A549 (cell line): ENCODE measurements at regions not wholly inside any gene's neighbourhood (a gene's known extent, or its start where the extent isn't known, plus 50 kb on each side); places are given as distances from the start of the nearest gene placed in this dataset.

Experiments
- ATAC-seq, 2 experiments: fragments of 200-7000 bp in 1 of 2; fragments of >200 bp in 1 of 2; cut with Nextera tagmentation in 1 of 2; cut with Tn5 transposase in 1 of 2; 3 replicates each; pipeline versions ENCODE4 v1.8.0 to v1.9.1; 2018 to 2020; ENCODE audit warnings: mild to moderate bottlenecking in 1 of 2, moderate library complexity in 1 of 2
- CTCF ChIA-PET: fragments of 300-600 bp; sonication (Branson Sonifier 250); formaldehyde crosslinking; extraction: SDS; loops from one replicate; lab custom pipeline; 2021; ENCODE audit warnings: antibody characterized with exemption, inconsistent platforms; lab: Yijun Ruan, JAX
- POLR2A ChIA-PET: fragments of 350-600 bp; formaldehyde crosslinking; extraction: SDS; loops from one replicate; lab custom pipeline; 2021; ENCODE audit warnings: antibody characterized with exemption, inconsistent platforms; lab: Yijun Ruan, JAX
- DNase-seq, 2 experiments: peaks; one replicate each; pipeline versions ENCODE4 v3.0.0 to v3.0.0-alpha.2; 2011 to 2016; ENCODE audit warnings: low read depth in 1 of 2, low spot score in 1 of 2
- FAIRE-seq: peaks from 2 replicates; lab custom pipeline; 2011; peaks lifted over from hg19 to GRCh38; lab: Jason Lieb, UNC
- H3K27ac ChIP-seq, 2 experiments: fragments of >200 bp; sonication (Bioruptor Twin); formaldehyde crosslinking; 3 replicates each; pipeline ENCODE4 v1.5.1; 2016 to 2017
- H3K4me1 ChIP-seq: fragments of >200 bp; sonication (Bioruptor Twin); formaldehyde crosslinking; 3 replicates; pipeline ENCODE4 v1.6.1; 2016
- H3K4me2 ChIP-seq: fragments of >200 bp; sonication (Bioruptor Twin); formaldehyde crosslinking; 3 replicates; pipeline ENCODE4 v1.6.1; 2016
- H3K4me3 ChIP-seq: fragments of >200 bp; sonication (Bioruptor Twin); formaldehyde crosslinking; 3 replicates; pipeline ENCODE4 v1.5.1; 2016
- H3K9me3 ChIP-seq: fragments of >200 bp; sonication (Bioruptor Twin); formaldehyde crosslinking; 3 replicates; pipeline ENCODE4 v1.6.1; 2016
- CHD2 ChIP-seq: fragments of 150-350 bp; IDR thresholded peaks from 2 replicates; pipeline ENCODE4 v1.6.1; 2014; ENCODE audit warnings: low read length; ENCODE audit not compliant: partially characterized antibody
- ESRRA ChIP-seq: fragments of 150-350 bp; IDR thresholded peaks from 2 replicates; pipeline ENCODE4 v1.6.1; 2014; ENCODE audit warnings: mild to moderate bottlenecking, low read length, borderline replicate concordance
- HEYL ChIP-seq: fragments of 250-450 bp; sonication (Bioruptor Pico); IDR thresholded peaks from 2 replicates; pipeline ENCODE4 v1.8.0; 2021; ENCODE audit warnings: mild to moderate bottlenecking, moderate library complexity
- HOXA7 ChIP-seq: fragments of 250-450 bp; sonication (Bioruptor Pico); IDR thresholded peaks from 2 replicates; pipeline ENCODE4 v1.5.0; 2020; ENCODE audit warnings: mild to moderate bottlenecking, moderate library complexity
- HOXB5 ChIP-seq: fragments of 250-450 bp; sonication (Bioruptor Pico); IDR thresholded peaks from 2 replicates; pipeline ENCODE4 v1.5.0; 2020; ENCODE audit warnings: mild to moderate bottlenecking, moderate library complexity
- JUN ChIP-seq, 2 experiments: fragments of >200 bp; sonication (Bioruptor Twin); formaldehyde crosslinking; IDR thresholded peaks; 2 replicates in 1 of 2; 3 replicates in 1 of 2; pipeline ENCODE4 v1.6.1; 2016 to 2017
- MAFK ChIP-seq: fragments of 450-650 bp; IDR thresholded peaks from 2 replicates; pipeline ENCODE4 v1.6.1; 2014; ENCODE audit not compliant: partially characterized antibody
- MYC ChIP-seq: IDR thresholded peaks from 2 replicates; pipeline ENCODE4 v1.6.1; 2012; ENCODE audit warnings: mild to moderate bottlenecking, inconsistent platforms, low read length, improper control_type of control experiment, borderline replicate concordance
- PHF8 ChIP-seq: fragments of 200-600 bp; sonication (generic); IDR thresholded peaks from 2 replicates; pipeline ENCODE4 v1.6.1; 2016; ENCODE audit warnings: low read depth, mild to moderate bottlenecking, antibody characterized with exemption, moderate library complexity, borderline replicate concordance
- POLR2AphosphoS2 ChIP-seq: conservative IDR thresholded peaks from 2 replicates; pipeline ENCODE4 v1.6.1; 2012; ENCODE audit warnings: low read length, improper control_type of control experiment, inconsistent platforms
- RFX5 ChIP-seq: fragments of 450-650 bp; IDR thresholded peaks from 2 replicates; pipeline ENCODE4 v1.7.1; 2014; ENCODE audit warnings: antibody characterized with exemption, mild to moderate bottlenecking, moderate library complexity
- SMC3 ChIP-seq: fragments of >200 bp; sonication (Bioruptor Twin); formaldehyde crosslinking; IDR thresholded peaks from 3 replicates; pipeline ENCODE4 v1.6.1; 2018; ENCODE audit warnings: inconsistent platforms
- ZC3H11A ChIP-seq: fragments of 450-650 bp; IDR thresholded peaks from 2 replicates; pipeline ENCODE4 v1.6.1; 2014; ENCODE audit warnings: antibody characterized with exemption, mild to moderate bottlenecking
- ZNF302 ChIP-seq: fragments of 250-450 bp; sonication (Bioruptor Pico); IDR thresholded peaks from 2 replicates; pipeline ENCODE4 v1.9.0; 2021; ENCODE audit warnings: inconsistent platforms, mild to moderate bottlenecking, moderate library complexity
- ZSCAN20 ChIP-seq: fragments of 250-450 bp; sonication (Bioruptor Pico); IDR thresholded peaks from 2 replicates; pipeline ENCODE4 v1.8.0; 2022; ENCODE audit warnings: mild to moderate bottlenecking, moderate library complexity
- WGBS: methylation state at CpG from one replicate; pipeline ENCODE4 v1.1.6; 2017; ENCODE audit errors: missing lambda C conversion rate; 5-methylcytosine and 5-hydroxymethylcytosine counted together
- TF ChIP-seq, protein P1 (sequence below): IDR thresholded peaks from 2 replicates; pipeline ENCODE4 v1.6.1; 2012
- TF ChIP-seq, protein P2 (sequence below): fragments of >200 bp; sonication (Bioruptor Twin); formaldehyde crosslinking; IDR thresholded peaks from 3 replicates; pipeline ENCODE4 v1.6.1; 2016
- TF ChIP-seq, protein P3 (sequence below): fragments of >200 bp; sonication (Bioruptor Twin); formaldehyde crosslinking; IDR thresholded peaks from 3 replicates; pipeline ENCODE4 v1.5.1; 2016
- TF ChIP-seq, protein P4 (sequence below): IDR thresholded peaks from 2 replicates; pipeline ENCODE4 v1.6.1; 2012; ENCODE audit warnings: low read depth, borderline replicate concordance

DNA sequence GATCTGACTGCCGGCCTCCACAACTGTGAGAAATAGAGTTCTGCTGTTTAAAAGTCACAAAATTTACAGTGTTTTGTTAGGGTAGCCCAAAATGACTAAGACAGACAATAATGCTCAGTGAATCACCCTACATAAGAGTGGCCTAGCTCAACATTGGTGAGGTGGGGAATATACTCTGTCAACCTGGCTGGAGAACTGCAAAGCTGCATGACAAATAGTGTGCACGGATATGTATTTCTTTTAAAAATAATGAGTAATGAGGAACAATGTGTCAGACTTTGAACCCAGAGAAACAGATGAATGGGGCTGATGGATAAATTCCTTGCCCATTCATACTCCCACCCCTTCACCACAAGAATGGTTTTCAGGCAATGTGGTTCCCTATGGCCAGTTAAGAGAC, 372.4 kb downstream of the SUCLA2 start (continued):
- TF ChIP-seq, protein P1, sequence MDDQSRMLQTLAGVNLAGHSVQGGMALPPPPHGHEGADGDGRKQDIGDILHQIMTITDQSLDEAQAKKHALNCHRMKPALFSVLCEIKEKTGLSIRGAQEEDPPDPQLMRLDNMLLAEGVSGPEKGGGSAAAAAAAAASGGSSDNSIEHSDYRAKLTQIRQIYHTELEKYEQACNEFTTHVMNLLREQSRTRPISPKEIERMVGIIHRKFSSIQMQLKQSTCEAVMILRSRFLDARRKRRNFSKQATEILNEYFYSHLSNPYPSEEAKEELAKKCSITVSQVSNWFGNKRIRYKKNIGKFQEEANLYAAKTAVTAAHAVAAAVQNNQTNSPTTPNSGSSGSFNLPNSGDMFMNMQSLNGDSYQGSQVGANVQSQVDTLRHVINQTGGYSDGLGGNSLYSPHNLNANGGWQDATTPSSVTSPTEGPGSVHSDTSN: no peak
- TF ChIP-seq RFX5: no peak
- TF ChIP-seq, all 56 proteins: peak for 0

DNA sequence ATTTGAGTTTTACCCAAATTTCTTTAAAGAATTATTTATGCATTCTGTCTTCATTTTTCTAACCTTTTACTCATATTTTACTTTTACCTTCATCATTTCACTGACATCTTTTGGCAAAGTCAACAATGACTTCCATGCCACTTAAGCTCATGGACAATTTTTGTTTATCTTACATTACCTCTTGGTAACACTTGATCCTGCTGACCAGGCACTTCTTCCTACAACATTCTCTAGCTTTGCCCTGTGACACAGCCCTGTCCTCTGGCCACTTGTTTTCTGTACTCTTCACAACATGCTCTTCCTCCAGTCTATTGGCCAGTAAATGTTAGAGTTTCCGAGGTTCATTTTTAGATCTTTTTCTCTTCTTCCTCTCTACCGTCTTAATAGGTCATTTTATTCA, 377.2 kb downstream of the SUCLA2 start:
- POLR2A ChIA-PET: interaction anchor here (0.9 kb wide), 1 partner anchor 8 kb away, joined by 3 read pairs; no protein-coding TSS in a partner anchor
- TF ChIP-seq ESRRA (no peak), HOXB5 (CRISPR knock-in tag) (no peak), MAFK (peak; percentile 30)
- TF ChIP-seq, protein P2, sequence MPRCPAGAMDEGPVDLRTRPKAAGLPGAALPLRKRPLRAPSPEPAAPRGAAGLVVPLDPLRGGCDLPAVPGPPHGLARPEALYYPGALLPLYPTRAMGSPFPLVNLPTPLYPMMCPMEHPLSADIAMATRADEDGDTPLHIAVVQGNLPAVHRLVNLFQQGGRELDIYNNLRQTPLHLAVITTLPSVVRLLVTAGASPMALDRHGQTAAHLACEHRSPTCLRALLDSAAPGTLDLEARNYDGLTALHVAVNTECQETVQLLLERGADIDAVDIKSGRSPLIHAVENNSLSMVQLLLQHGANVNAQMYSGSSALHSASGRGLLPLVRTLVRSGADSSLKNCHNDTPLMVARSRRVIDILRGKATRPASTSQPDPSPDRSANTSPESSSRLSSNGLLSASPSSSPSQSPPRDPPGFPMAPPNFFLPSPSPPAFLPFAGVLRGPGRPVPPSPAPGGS: no peak
- ATAC-seq (no peak), DNase-seq (no peak), FAIRE-seq (no peak)
- CTCF ChIA-PET: no interaction called here
- Histone ChIP-seq H3K9me3 (no peaks in the 10 kb centered on the region), H3K4me1 (no peaks in the 10 kb centered on the region), H3K4me3 (no peak overlapping the region), H3K4me2 (no peak overlapping the region), H3K27ac (no peak overlapping the region)
- 23% methylated on average over 2 of the region's 2 CpGs for WGBS

DNA sequence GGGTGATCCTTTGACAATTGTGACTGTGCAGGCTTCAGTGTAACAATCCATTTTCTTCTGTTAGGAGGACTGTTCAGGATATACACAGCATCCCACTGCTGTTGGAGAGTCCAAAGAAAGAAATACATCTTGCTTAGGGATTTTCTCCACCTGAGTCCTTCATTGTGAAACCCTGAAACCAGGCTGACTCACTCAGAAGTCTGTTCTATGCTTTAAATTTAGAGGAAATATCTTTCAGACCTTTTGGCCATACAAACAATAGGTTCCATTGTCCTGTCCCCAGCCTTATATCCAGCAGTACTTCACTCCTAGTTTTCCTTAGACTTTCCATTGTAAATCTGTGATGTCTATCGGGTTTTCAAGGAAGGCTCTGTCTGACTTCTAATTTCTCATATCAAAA, 379.1 kb downstream of the SUCLA2 start:
- no peaks in the 10 kb centered on the region for H3K9me3 ChIP-seq
- TF ChIP-seq, protein P3, sequence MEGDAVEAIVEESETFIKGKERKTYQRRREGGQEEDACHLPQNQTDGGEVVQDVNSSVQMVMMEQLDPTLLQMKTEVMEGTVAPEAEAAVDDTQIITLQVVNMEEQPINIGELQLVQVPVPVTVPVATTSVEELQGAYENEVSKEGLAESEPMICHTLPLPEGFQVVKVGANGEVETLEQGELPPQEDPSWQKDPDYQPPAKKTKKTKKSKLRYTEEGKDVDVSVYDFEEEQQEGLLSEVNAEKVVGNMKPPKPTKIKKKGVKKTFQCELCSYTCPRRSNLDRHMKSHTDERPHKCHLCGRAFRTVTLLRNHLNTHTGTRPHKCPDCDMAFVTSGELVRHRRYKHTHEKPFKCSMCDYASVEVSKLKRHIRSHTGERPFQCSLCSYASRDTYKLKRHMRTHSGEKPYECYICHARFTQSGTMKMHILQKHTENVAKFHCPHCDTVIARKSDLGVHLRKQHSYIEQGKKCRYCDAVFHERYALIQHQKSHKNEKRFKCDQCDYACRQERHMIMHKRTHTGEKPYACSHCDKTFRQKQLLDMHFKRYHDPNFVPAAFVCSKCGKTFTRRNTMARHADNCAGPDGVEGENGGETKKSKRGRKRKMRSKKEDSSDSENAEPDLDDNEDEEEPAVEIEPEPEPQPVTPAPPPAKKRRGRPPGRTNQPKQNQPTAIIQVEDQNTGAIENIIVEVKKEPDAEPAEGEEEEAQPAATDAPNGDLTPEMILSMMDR: no peak
- TF ChIP-seq ZSCAN20 (no peak), HEYL (CRISPR knock-in tag) (no peak), HOXA7 (CRISPR knock-in tag) (no peak), ZC3H11A (no peak), JUN (IDR thresholded peaks at IDR 0.05) (no peak), POLR2AphosphoS2 (no peak), PHF8 (no peak), MYC (no peak), ZNF302 (CRISPR knock-in tag) (no peak), SMC3 (no peak), CHD2 (no peak)
- TF ChIP-seq, protein P4, sequence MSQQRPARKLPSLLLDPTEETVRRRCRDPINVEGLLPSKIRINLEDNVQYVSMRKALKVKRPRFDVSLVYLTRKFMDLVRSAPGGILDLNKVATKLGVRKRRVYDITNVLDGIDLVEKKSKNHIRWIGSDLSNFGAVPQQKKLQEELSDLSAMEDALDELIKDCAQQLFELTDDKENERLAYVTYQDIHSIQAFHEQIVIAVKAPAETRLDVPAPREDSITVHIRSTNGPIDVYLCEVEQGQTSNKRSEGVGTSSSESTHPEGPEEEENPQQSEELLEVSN: no peak
- H3K4me2 ChIP-seq: no peak overlapping the region
- POLR2A ChIA-PET: no interaction called here
- FAIRE-seq (no peak), DNase-seq (no peak), ATAC-seq (no peak)
- 0% methylated on average over 1 of the region's 1 CpG for WGBS
- H3K27ac ChIP-seq: no peak overlapping the region
- no peak overlapping the region for H3K4me3 ChIP-seq
- CTCF ChIA-PET: no interaction called here
- H3K4me1 ChIP-seq: no peaks in the 10 kb centered on the region
